Fibroblast of lung (primary cell): ENCODE measurements at regions not wholly inside any gene's neighbourhood (a gene's known extent, or its start where the extent isn't known, plus 50 kb on each side); places are given as distances from the start of the nearest gene placed in this dataset.

ENCODE experiments used
- CTCF ChIP-seq, 2 donors: IDR thresholded peaks in 1 of 2; conservative IDR thresholded peaks in 1 of 2; 1 replicate in 1 of 2; 2 replicates in 1 of 2; pipeline ENCODE4 v1.5.1; 2011 to 2012; ENCODE audit warnings: low read length in 2 of 2, control low read depth in 1 of 2, inconsistent platforms in 1 of 2, low read depth in 1 of 2, mild to moderate bottlenecking in 1 of 2
- EZH2 ChIP-seq: IDR thresholded peaks from 2 replicates; pipeline ENCODE4 v1.5.1; 2012; ENCODE audit warnings: low read length, control low read depth, mild to moderate bottlenecking; ENCODE audit errors: missing control alignments

- no peak for TF ChIP-seq CTCF (conservative IDR thresholded peaks at IDR 0.05 in 1 of 2, IDR thresholded peaks at IDR 0.05 in 1 of 2; ENCODE audit: low read depth in 1 of 2, low read length in 2 of 2)
- TF ChIP-seq EZH2, result no peak
Observed at GRCh38 chr22:46052801-46053562, 76.0 kb upstream of the WNT7B start.
